Fibroblast of mammary gland (primary cell): ENCODE measurements at regions not wholly inside any gene's neighbourhood (a gene's known extent, or its start where the extent isn't known, plus 50 kb on each side); places are given as distances from the start of the nearest gene placed in this dataset.

ENCODE experiments used
- DNase-seq: peaks from one replicate; pipeline ENCODE4 v3.0.0-alpha.2; 2010; ENCODE audit warnings: low read depth
- H3K4me3 ChIP-seq: 2 replicates; pipeline ENCODE4 v1.5.1; 2011; ENCODE audit warnings: low read depth, mild to moderate bottlenecking, low read length, moderate library complexity; ENCODE audit not compliant: control insufficient read depth
- TF ChIP-seq, protein P1 (sequence below): conservative IDR thresholded peaks from 2 replicates; pipeline ENCODE4 v1.5.1; 2011; ENCODE audit warnings: low read depth, low read length, inconsistent platforms; ENCODE audit not compliant: control insufficient read depth, insufficient read depth

DNA sequence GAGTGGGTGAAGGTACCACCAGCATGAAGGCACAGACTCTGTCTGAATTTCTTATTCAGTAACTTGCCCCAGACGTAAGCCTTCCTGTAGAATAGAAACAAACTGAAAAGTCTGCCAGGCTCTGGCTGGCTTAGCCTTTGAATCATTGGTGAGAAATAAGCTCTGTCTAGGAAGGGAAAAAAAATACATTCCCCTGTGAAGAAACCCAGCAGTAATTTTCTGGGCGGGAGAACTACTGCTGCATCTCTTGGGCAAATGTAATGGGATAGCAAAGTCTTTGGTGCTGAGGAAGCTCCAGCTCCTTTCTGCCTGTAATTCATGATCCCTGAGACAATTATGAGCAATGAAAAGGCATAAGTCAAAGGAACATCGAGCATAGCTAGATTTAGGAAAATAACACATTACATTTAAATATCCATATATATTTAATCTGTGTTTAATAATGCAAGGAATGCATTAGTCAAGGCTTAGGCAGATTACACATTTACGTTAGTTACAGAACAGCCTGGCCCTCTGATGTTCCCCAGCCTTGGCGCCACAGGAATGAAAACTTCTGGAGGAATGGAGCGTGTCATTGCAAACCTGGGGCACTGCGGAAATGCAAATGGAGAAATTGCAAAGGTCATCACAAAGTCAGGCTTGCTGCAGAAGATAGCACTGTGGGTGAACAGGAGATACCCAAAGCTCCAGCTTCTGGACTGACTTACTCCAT is 216.3 kb upstream of the CAMK1G start:
- DNase-seq = peak; percentile 69
- no peak overlapping the region for H3K4me3 ChIP-seq
- TF ChIP-seq, protein P1, sequence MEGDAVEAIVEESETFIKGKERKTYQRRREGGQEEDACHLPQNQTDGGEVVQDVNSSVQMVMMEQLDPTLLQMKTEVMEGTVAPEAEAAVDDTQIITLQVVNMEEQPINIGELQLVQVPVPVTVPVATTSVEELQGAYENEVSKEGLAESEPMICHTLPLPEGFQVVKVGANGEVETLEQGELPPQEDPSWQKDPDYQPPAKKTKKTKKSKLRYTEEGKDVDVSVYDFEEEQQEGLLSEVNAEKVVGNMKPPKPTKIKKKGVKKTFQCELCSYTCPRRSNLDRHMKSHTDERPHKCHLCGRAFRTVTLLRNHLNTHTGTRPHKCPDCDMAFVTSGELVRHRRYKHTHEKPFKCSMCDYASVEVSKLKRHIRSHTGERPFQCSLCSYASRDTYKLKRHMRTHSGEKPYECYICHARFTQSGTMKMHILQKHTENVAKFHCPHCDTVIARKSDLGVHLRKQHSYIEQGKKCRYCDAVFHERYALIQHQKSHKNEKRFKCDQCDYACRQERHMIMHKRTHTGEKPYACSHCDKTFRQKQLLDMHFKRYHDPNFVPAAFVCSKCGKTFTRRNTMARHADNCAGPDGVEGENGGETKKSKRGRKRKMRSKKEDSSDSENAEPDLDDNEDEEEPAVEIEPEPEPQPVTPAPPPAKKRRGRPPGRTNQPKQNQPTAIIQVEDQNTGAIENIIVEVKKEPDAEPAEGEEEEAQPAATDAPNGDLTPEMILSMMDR = no peak

DNA sequence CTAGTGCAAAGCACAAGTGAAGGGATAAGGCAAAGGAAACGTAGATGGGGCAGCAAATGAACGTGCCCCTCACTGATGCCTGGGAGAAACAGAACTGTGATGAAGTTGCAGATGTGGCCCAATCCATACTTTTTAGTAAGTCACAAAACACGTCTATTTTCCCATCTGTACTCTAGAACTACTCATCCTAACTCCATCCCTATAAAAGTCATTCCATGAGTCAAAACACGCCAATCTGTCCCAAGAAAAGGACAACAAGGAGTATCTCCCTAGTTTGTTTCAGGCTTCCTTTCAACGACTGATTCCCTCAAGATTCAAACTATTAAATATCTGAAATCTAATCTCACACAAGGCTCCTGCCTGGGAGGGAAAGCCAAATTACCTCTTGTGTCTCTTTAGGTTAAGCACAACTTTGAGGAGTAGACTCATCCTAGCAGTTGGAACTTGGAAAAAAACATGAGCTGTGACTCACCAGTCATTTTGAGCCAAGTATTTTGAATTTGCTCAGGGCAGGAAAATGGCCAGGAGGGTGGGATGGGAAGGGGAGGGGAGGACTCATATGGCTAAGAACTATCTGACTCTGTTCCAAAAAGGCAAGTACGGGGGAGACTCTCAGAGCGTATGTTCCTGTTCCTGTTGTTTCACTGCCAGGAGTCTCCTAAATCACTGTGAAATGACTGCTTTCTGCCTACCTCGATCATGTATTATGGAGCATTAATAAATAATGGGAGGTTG is 214.5 kb upstream of the CAMK1G start:
- no peak overlapping the region for H3K4me3 ChIP-seq
- DNase-seq = peak; percentile 99
- TF ChIP-seq, protein P1 = no peak

DNA sequence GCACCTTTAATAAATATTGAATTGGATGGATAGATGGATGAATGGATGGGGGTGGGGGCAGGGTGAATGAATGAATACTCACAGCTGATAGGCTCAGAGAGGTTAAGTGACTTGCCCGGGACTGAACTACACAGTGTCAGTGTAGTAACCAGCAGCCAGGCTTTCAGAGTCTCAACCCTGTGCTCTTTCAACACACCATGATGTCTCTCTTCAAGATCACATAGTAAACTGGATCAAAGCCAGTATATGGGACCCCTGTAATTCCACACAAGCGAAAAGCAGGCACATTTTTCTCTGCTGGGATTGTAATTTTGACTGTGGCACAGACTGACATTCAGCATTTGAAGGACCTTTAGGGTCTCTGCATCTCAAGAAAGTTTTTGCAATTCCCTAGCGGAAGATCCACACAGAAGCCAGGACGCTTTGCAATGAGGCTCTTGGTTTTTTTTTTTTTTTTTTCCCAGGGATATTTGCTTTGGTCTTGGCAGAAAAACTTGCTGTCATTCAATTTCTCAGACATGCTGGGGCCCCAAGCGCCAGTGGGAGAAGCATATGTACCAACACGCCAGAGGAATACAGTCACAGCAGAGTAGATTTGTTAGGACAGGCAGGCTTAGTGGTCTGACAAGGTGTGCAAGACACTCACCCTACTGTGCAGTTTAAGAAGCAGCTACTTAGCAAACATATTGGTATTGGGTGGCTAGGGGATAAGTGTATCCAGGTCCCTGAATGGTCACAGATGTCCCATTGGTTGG is 213.1 kb upstream of the CAMK1G start:
- no peak for DNase-seq
- TF ChIP-seq, protein P1 = no peak
- no peak overlapping the region for H3K4me3 ChIP-seq

DNA sequence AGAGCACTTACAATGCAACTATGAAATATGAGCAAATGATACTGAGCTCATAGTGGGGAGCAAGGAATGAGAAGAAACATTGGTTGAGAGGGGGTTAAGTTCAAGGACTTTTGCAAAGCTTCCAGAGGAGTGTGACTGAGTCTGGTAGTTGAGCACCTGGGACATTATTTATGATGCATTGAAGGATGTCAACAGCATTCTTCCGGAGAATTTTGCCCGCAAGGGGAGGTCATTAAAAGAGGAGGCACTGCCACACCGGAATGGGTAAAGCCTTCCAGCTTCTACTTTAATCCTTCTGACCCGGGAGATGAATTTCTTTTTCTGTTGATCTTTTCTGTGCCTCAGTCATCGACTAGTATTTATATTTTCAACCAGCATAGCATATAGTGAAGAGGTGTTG is 208.4 kb upstream of the CAMK1G start:
- H3K4me3 ChIP-seq = no peak overlapping the region
- TF ChIP-seq, protein P1 = no peak
- no peak for DNase-seq

DNA sequence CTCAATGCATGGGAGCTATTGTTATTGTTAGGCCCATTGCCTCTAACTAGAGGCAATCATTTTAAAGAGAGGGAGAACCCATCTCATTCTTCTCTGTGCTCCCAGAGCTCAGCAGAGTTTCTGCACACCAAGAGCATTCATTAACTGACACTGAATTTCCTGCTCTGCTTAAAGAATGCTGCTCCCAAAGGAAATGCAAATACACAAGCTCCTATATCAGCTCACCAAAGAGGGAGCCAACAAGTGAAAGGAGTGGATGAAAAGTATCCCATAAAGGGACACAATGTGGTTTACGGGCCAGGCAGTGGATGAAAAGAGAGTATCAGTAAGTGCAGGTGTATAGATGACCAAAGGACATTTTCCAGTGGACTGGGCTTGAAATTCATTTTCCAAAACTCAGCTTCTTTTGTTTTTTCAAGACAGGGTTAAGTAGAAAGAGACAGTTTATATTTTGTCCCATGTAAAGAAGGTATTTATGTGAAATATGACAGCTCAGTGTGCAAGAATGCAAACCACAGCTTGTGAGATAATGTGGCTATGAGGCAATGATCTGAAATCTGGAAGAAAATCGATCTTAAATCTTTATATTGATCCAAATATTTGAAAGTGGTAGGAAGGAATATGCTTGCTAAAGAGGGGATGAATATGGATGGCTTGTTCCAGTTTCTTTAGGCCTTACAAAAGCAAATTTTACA is 207.7 kb upstream of the CAMK1G start:
- TF ChIP-seq, protein P1 = no peak
- H3K4me3 ChIP-seq = no peak overlapping the region
- DNase-seq = peak; percentile 39

DNA sequence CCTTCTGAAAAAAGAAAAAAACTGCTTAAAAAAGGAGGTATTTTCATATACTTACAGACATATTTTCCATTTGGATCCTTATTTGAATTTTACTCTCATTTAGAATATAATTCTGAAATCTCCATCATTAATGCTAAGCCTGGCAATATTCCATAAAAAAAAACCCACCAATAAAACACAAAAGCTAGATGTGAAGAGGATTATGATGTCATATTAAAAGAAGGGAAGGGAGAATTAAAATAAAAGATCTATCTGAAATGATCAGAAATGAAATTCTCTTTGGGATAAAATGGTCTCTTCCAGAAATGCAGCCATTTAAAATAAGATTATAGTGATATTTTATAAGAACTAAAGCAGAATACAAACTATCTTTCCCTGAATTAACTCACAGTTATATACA is 206.7 kb upstream of the CAMK1G start:
- no peak for DNase-seq
- no peak overlapping the region for H3K4me3 ChIP-seq
- TF ChIP-seq, protein P1 = no peak
